Esophagus muscularis mucosa (tissue), 4 donors: ENCODE measurements at regions not wholly inside any gene's neighbourhood (a gene's known extent, or its start where the extent isn't known, plus 50 kb on each side); places are given as distances from the start of the nearest gene placed in this dataset.

Experiments
- DNase-seq: peaks from one replicate; pipeline ENCODE4 v3.0.0-alpha.2; 2017; ENCODE audit errors: extremely low spot score
- H3K27ac ChIP-seq, 4 donors: fragments of 200-600 bp; sonication (generic); replicated peaks in 1 of 4; 1 replicate in 3 of 4; 2 replicates in 1 of 4; pipeline ENCODE4 v1.5.1; 2016 to 2019; ENCODE audit warnings: mild to moderate bottlenecking in 1 of 4
- H3K27me3 ChIP-seq, 4 donors: fragments of 200-600 bp; sonication (generic); one replicate each; pipeline versions ENCODE4 v1.5.1 to v1.6.0; 2016 to 2019
- H3K36me3 ChIP-seq, 4 donors: fragments of 200-600 bp; sonication (generic); one replicate each; pipeline ENCODE4 v1.5.1; 2016 to 2019
- H3K4me1 ChIP-seq, 4 donors: fragments of 200-600 bp; sonication (generic); one replicate each; pipeline ENCODE4 v1.5.1; 2016 to 2019
- H3K4me3 ChIP-seq, 4 donors: fragments of 200-600 bp; sonication (generic); 1 replicate in 2 of 4; 2 replicates in 2 of 4; pipeline ENCODE4 v1.5.1; 2016 to 2019; ENCODE audit warnings: mild to moderate bottlenecking in 4 of 4, moderate library complexity in 1 of 4
- H3K9me3 ChIP-seq, 4 donors: fragments of 200-600 bp; sonication (generic); 1 replicate in 3 of 4; 2 replicates in 1 of 4; pipeline ENCODE4 v1.5.1; 2016 to 2019
- CTCF ChIP-seq, 3 experiments: fragments of 200-600 bp in 2 of 3; fragments of 450-650 bp in 1 of 3; sonication (generic) in 2 of 3; IDR thresholded peaks; one replicate each; pipeline ENCODE4 v1.5.1; 2017 to 2019; ENCODE audit warnings: antibody characterized with exemption in 3 of 3, mild to moderate bottlenecking in 2 of 3, moderate library complexity in 1 of 3
- EP300 ChIP-seq: sonication (generic); formaldehyde crosslinking; IDR thresholded peaks from one replicate; pipeline ENCODE4 v1.6.1; 2017; ENCODE audit warnings: antibody characterized with exemption
- POLR2A ChIP-seq: fragments of 450-650 bp; IDR thresholded peaks from one replicate; pipeline ENCODE4 v1.6.1; 2017; ENCODE audit warnings: antibody characterized with exemption, moderate library complexity, mild to moderate bottlenecking, low read depth
- POLR2AphosphoS5 ChIP-seq, 2 donors: sonication (generic); formaldehyde crosslinking; IDR thresholded peaks; one replicate each; pipeline ENCODE4 v1.6.1; 2017; ENCODE audit warnings: antibody characterized with exemption in 2 of 2
- WGBS: methylation state at CpG from one replicate; pipeline ENCODE4 v1.1.5; 2018; 5-methylcytosine and 5-hydroxymethylcytosine counted together
- intact Hi-C: fragments of 100-400 bp; cut with DNase I; formaldehyde crosslinking; loops from one replicate; pipeline ENCODE4 v1.15.1; 2023

- H3K4me3 ChIP-seq, result no peak overlapping the region
- TF ChIP-seq POLR2A, result no peak
- TF ChIP-seq POLR2AphosphoS5 (IDR thresholded peaks at IDR 0.05), result no peak
- TF ChIP-seq CTCF (IDR thresholded peaks at IDR 0.05), result no peak
- no peak for TF ChIP-seq EP300
- peaks cover 0 to 29% (median 0%) of the 10 kb centered on the region in 4 donors for H3K27me3 ChIP-seq
- no peaks in the 10 kb centered on the region for H3K9me3 ChIP-seq
- DNase-seq, result no peak
- intact Hi-C loops, result no loop called here
- H3K36me3 ChIP-seq, result no peaks in the 10 kb centered on the region
- H3K27ac ChIP-seq, result no peak overlapping the region
- WGBS, result 74% methylated on average over 13 of the region's 13 CpGs
- H3K4me1 ChIP-seq, result no peaks in the 10 kb centered on the region
Observed at GRCh38 chr3:10627884-10628572, 122.6 kb upstream of the ATP2B2 start.

- H3K36me3 ChIP-seq, result no peaks in the 10 kb centered on the region
- no peak overlapping the region for H3K4me3 ChIP-seq
- DNase-seq, result no peak
- WGBS, result 86% methylated on average over 30 of the region's 30 CpGs
- no peaks in the 10 kb centered on the region for H3K9me3 ChIP-seq
- intact Hi-C loops, result no loop called here
- no peak overlapping the region for H3K27ac ChIP-seq
- no peak for TF ChIP-seq POLR2AphosphoS5 (IDR thresholded peaks at IDR 0.05)
- no peak for TF ChIP-seq EP300
- TF ChIP-seq POLR2A, result no peak
- no peak for TF ChIP-seq CTCF (IDR thresholded peaks at IDR 0.05)
- peaks cover 0 to 23% (median 0%) of the 10 kb centered on the region in 4 donors for H3K27me3 ChIP-seq
- H3K4me1 ChIP-seq, result no peaks in the 10 kb centered on the region
Observed at GRCh38 chr3:10628891-10629670, 123.7 kb upstream of the ATP2B2 start.

GRCh38 chr3:10629671-10630040 is 124.3 kb upstream of the ATP2B2 start:
- H3K4me3 ChIP-seq, result no peak overlapping the region
- no peaks in the 10 kb centered on the region for H3K4me1 ChIP-seq
- no peak for TF ChIP-seq EP300
- no peak for TF ChIP-seq POLR2A
- TF ChIP-seq CTCF (IDR thresholded peaks at IDR 0.05), result no peak
- TF ChIP-seq POLR2AphosphoS5 (IDR thresholded peaks at IDR 0.05), result no peak
- intact Hi-C loops, result no loop called here
- no peaks in the 10 kb centered on the region for H3K9me3 ChIP-seq
- peaks cover 0 to 24% (median 0%) of the 10 kb centered on the region in 4 donors for H3K27me3 ChIP-seq
- WGBS, result 76% methylated on average over 7 of the region's 7 CpGs
- no peak overlapping the region for H3K27ac ChIP-seq
- no peaks in the 10 kb centered on the region for H3K36me3 ChIP-seq
- DNase-seq, result no peak

GRCh38 chr3:10631224-10631623 is 125.8 kb upstream of the ATP2B2 start:
- no peak overlapping the region for H3K4me3 ChIP-seq
- 86% methylated on average over 1 of the region's 1 CpG for WGBS
- H3K27me3 ChIP-seq, result peaks cover 0 to 25% (median 0%) of the 10 kb centered on the region in 4 donors
- no peak overlapping the region for H3K27ac ChIP-seq
- no peak for DNase-seq
- TF ChIP-seq POLR2A, result no peak
- H3K4me1 ChIP-seq, result no peaks in the 10 kb centered on the region
- H3K36me3 ChIP-seq, result no peaks in the 10 kb centered on the region
- intact Hi-C loops, result no loop called here
- no peaks in the 10 kb centered on the region for H3K9me3 ChIP-seq

GRCh38 chr3:10632125-10632524 is 126.7 kb upstream of the ATP2B2 start:
- Histone ChIP-seq H3K4me3 (no peak overlapping the region), H3K9me3 (peaks cover 0 to 7% (median 1%) of the 10 kb centered on the region in 4 donors), H3K27me3 (peaks cover 0 to 21% (median 0%) of the 10 kb centered on the region in 4 donors), H3K27ac (no peak overlapping the region), H3K36me3 (no peaks in the 10 kb centered on the region), H3K4me1 (no peaks in the 10 kb centered on the region)
- no peak for DNase-seq
- 68% methylated on average over 6 of the region's 6 CpGs for WGBS
- intact Hi-C loops, result no loop called here
- TF ChIP-seq POLR2A (no peak), POLR2AphosphoS5 (IDR thresholded peaks at IDR 0.05) (no peak), EP300 (no peak), CTCF (IDR thresholded peaks at IDR 0.05) (no peak)
